ENCODE measurements at regions not wholly inside any gene's neighbourhood (a gene's known extent, or its start where the extent isn't known, plus 50 kb on each side); places are given as distances from the start of the nearest gene placed in this dataset.

- Mint-ChIP-seq H3K27me3 (no peaks in the 10 kb centered on the region), H3K9me3 (peaks cover 9% of the 10 kb centered on the region), H3K4me1 (ENCODE audit: low read depth in 2 of 2) (peaks cover 31 to 53% of the 10 kb centered on the region in 2 donors), H3K4me3 (no peak overlapping the region), H3K27ac (peak overlapping the region; percentile 8 to 90), H3K36me3 (peaks cover 13% of the 10 kb centered on the region)
- DNase-seq (ENCODE audit: low spot score): no peak
- no peak for ATAC-seq
Measured at GRCh38 chr1:93746021-93746812, 64.6 kb upstream of the BCAR3 start.

- DNase-seq (ENCODE audit: low spot score) (no peak), ATAC-seq (peak; percentile 22 to 79)
- Mint-ChIP-seq H3K36me3 (peaks cover 13% of the 10 kb centered on the region), H3K4me3 (no peak overlapping the region), H3K4me1 (ENCODE audit: low read depth in 2 of 2) (peaks cover 14 to 37% of the 10 kb centered on the region in 2 donors), H3K27ac (peak overlapping the region; percentile 60 to 90), H3K27me3 (no peaks in the 10 kb centered on the region), H3K9me3 (peaks cover 9% of the 10 kb centered on the region)
Measured at GRCh38 chr1:93744299-93744988, 62.8 kb upstream of the BCAR3 start.

GRCh38 chr1:93743465-93743864, 61.8 kb upstream of the BCAR3 start:
- Mint-ChIP-seq H3K27ac (no peak overlapping the region), H3K9me3 (peaks cover 9% of the 10 kb centered on the region), H3K4me3 (no peak overlapping the region), H3K4me1 (ENCODE audit: low read depth in 2 of 2) (peaks cover 14 to 36% of the 10 kb centered on the region in 2 donors), H3K36me3 (peaks cover 13% of the 10 kb centered on the region), H3K27me3 (no peaks in the 10 kb centered on the region)
- ATAC-seq (no peak), DNase-seq (ENCODE audit: low spot score) (no peak)

- no peak overlapping the region for H3K4me3 Mint-ChIP-seq
- H3K27ac Mint-ChIP-seq: peak overlapping the region in 1 of 2 donors; percentile 66
- no peaks in the 10 kb centered on the region for H3K9me3 Mint-ChIP-seq
- H3K36me3 Mint-ChIP-seq: no peaks in the 10 kb centered on the region
- ATAC-seq (no peak), DNase-seq (ENCODE audit: low spot score) (no peak)
- peaks cover 10 to 17% of the 10 kb centered on the region in 2 donors for H3K4me1 Mint-ChIP-seq (ENCODE audit: low read depth in 2 of 2)
- H3K27me3 Mint-ChIP-seq: no peaks in the 10 kb centered on the region
Measured at GRCh38 chr1:93740601-93741031, 59.0 kb upstream of the BCAR3 start.

GRCh38 chr1:93740157-93740556, 58.5 kb upstream of the BCAR3 start:
- H3K27me3 Mint-ChIP-seq: no peaks in the 10 kb centered on the region
- no peak for DNase-seq (ENCODE audit: low spot score)
- H3K4me1 Mint-ChIP-seq (ENCODE audit: low read depth in 2 of 2): peaks cover 9 to 13% of the 10 kb centered on the region in 2 donors
- H3K9me3 Mint-ChIP-seq: no peaks in the 10 kb centered on the region
- H3K27ac Mint-ChIP-seq: peak overlapping the region in 1 of 2 donors; percentile 66
- H3K4me3 Mint-ChIP-seq: no peak overlapping the region
- ATAC-seq: no peak
- H3K36me3 Mint-ChIP-seq: no peaks in the 10 kb centered on the region

GRCh38 chr1:93739472-93739871, 57.8 kb upstream of the BCAR3 start:
- no peaks in the 10 kb centered on the region for H3K27me3 Mint-ChIP-seq
- no peaks in the 10 kb centered on the region for H3K9me3 Mint-ChIP-seq
- no peak overlapping the region for H3K4me3 Mint-ChIP-seq
- DNase-seq (ENCODE audit: low spot score): no peak
- no peaks in the 10 kb centered on the region for H3K36me3 Mint-ChIP-seq
- H3K4me1 Mint-ChIP-seq (ENCODE audit: low read depth in 2 of 2): peaks cover 2 to 6% of the 10 kb centered on the region in 2 donors
- peak overlapping the region in 1 of 2 donors; percentile 9 for H3K27ac Mint-ChIP-seq
- ATAC-seq: no peak

- Mint-ChIP-seq H3K36me3 (no peaks in the 10 kb centered on the region), H3K9me3 (no peaks in the 10 kb centered on the region), H3K27ac (no peak overlapping the region), H3K4me3 (no peak overlapping the region), H3K27me3 (no peaks in the 10 kb centered on the region), H3K4me1 (ENCODE audit: low read depth in 2 of 2) (peaks cover 0 to 2% of the 10 kb centered on the region in 2 donors)
- ATAC-seq: no peak
- no peak for DNase-seq (ENCODE audit: low spot score)
Measured at GRCh38 chr1:93738926-93739325, 57.3 kb upstream of the BCAR3 start.

- H3K27ac Mint-ChIP-seq: no peak overlapping the region
- H3K4me1 Mint-ChIP-seq (ENCODE audit: low read depth in 2 of 2): no peaks in the 10 kb centered on the region
- no peaks in the 10 kb centered on the region for H3K9me3 Mint-ChIP-seq
- H3K36me3 Mint-ChIP-seq: no peaks in the 10 kb centered on the region
- ATAC-seq (no peak), DNase-seq (ENCODE audit: low spot score) (no peak)
- H3K4me3 Mint-ChIP-seq: no peak overlapping the region
- H3K27me3 Mint-ChIP-seq: no peaks in the 10 kb centered on the region
Measured at GRCh38 chr1:93738075-93738622, 56.5 kb upstream of the BCAR3 start.

GRCh38 chr1:93735722-93736121, 54.1 kb upstream of the BCAR3 start:
- DNase-seq (ENCODE audit: low spot score) (no peak), ATAC-seq (no peak)
- Mint-ChIP-seq H3K4me1 (ENCODE audit: low read depth in 2 of 2) (no peaks in the 10 kb centered on the region), H3K36me3 (no peaks in the 10 kb centered on the region), H3K27me3 (no peaks in the 10 kb centered on the region), H3K4me3 (no peak overlapping the region), H3K27ac (no peak overlapping the region), H3K9me3 (no peaks in the 10 kb centered on the region)

- Mint-ChIP-seq H3K4me3 (no peak overlapping the region), H3K27ac (no peak overlapping the region), H3K27me3 (no peaks in the 10 kb centered on the region), H3K9me3 (no peaks in the 10 kb centered on the region), H3K4me1 (ENCODE audit: low read depth in 2 of 2) (no peaks in the 10 kb centered on the region), H3K36me3 (no peaks in the 10 kb centered on the region)
- no peak for ATAC-seq
- no peak for DNase-seq (ENCODE audit: low spot score)
Measured at GRCh38 chr1:93734999-93735398, 53.4 kb upstream of the BCAR3 start.

- H3K4me3 Mint-ChIP-seq: no peak overlapping the region
- peak in 1 of 2 donors; percentile 40 for ATAC-seq
- no peaks in the 10 kb centered on the region for H3K27me3 Mint-ChIP-seq
- H3K36me3 Mint-ChIP-seq: no peaks in the 10 kb centered on the region
- H3K4me1 Mint-ChIP-seq (ENCODE audit: low read depth in 2 of 2): no peaks in the 10 kb centered on the region
- H3K9me3 Mint-ChIP-seq: no peaks in the 10 kb centered on the region
- no peak overlapping the region for H3K27ac Mint-ChIP-seq
- DNase-seq (ENCODE audit: low spot score): no peak
Measured at GRCh38 chr1:93733340-93733739, 51.7 kb upstream of the BCAR3 start.

- no peaks in the 10 kb centered on the region for H3K4me1 Mint-ChIP-seq (ENCODE audit: low read depth in 2 of 2)
- no peak for DNase-seq (ENCODE audit: low spot score)
- no peak for ATAC-seq
- no peaks in the 10 kb centered on the region for H3K27me3 Mint-ChIP-seq
- H3K36me3 Mint-ChIP-seq: no peaks in the 10 kb centered on the region
- H3K4me3 Mint-ChIP-seq: no peak overlapping the region
- H3K9me3 Mint-ChIP-seq: no peaks in the 10 kb centered on the region
- peak overlapping the region in 1 of 2 donors; percentile 12 for H3K27ac Mint-ChIP-seq
Measured at GRCh38 chr1:93732514-93732913, 50.9 kb upstream of the BCAR3 start.
